Gastroesophageal sphincter (tissue), 4 donors: ENCODE measurements at regions not wholly inside any gene's neighbourhood (a gene's known extent, or its start where the extent isn't known, plus 50 kb on each side); places are given as distances from the start of the nearest gene placed in this dataset.
A peak's percentile ranks its signal among the peaks of the same experiment; 100 is the strongest.
"Not testable (repeated sequence)": the region's sequence is repeated elsewhere in the genome, so short reads cannot be mapped to it uniquely, and the experiment has no call there.

Experiments
- ATAC-seq: fragments of 150-250 bp; one replicate; pipeline ENCODE4 v1.9.1; 2016; ENCODE audit warnings: mild to moderate bottlenecking, moderate library complexity
- H3K27ac ChIP-seq, 4 donors: fragments of 200-600 bp; sonication (generic) in 3 of 4; 1 replicate in 3 of 4; 2 replicates in 1 of 4; pipeline ENCODE4 v1.5.1; 2016 to 2019
- H3K27me3 ChIP-seq: fragments of 200-600 bp; sonication (generic); one replicate; pipeline ENCODE4 v1.5.1; 2019
- H3K36me3 ChIP-seq, 2 donors: fragments of 200-600 bp; sonication (generic); one replicate each; pipeline ENCODE4 v1.5.1; 2019; ENCODE audit warnings: control low read depth in 1 of 2
- H3K4me1 ChIP-seq, 3 donors: fragments of 200-600 bp; sonication (generic); 1 replicate in 2 of 3; 2 replicates in 1 of 3; pipeline ENCODE4 v1.5.1; 2016 to 2019; ENCODE audit warnings: control low read depth in 2 of 3
- H3K4me3 ChIP-seq, 2 donors: fragments of 200-600 bp; sonication (generic); one replicate each; pipeline ENCODE4 v1.5.1; 2019; ENCODE audit warnings: mild to moderate bottlenecking in 1 of 2, moderate library complexity in 1 of 2
- H3K9me3 ChIP-seq, 3 donors: fragments of 200-600 bp; sonication (generic); one replicate each; pipeline ENCODE4 v1.5.1; 2017 to 2019; ENCODE audit warnings: control low read depth in 2 of 3
- CTCF ChIP-seq, 4 experiments: fragments of 200-600 bp in 2 of 4; fragments of 450-650 bp in 2 of 4; sonication (generic) in 1 of 4; IDR thresholded peaks; one replicate each; pipeline ENCODE4 v1.5.1; 2017 to 2019; ENCODE audit warnings: antibody characterized with exemption in 4 of 4, mild to moderate bottlenecking in 2 of 4, moderate library complexity in 2 of 4
- EP300 ChIP-seq: sonication (generic); formaldehyde crosslinking; IDR thresholded peaks from one replicate; pipeline ENCODE4 v1.6.1; 2017; ENCODE audit warnings: antibody characterized with exemption, mild to moderate bottlenecking
- POLR2A ChIP-seq, 2 donors: fragments of 450-650 bp; IDR thresholded peaks; one replicate each; pipeline ENCODE4 v1.6.1; 2017; ENCODE audit warnings: antibody characterized with exemption in 2 of 2, mild to moderate bottlenecking in 2 of 2, moderate library complexity in 1 of 2
- POLR2AphosphoS5 ChIP-seq: sonication (generic); formaldehyde crosslinking; IDR thresholded peaks from one replicate; pipeline ENCODE4 v1.6.1; 2017; ENCODE audit warnings: antibody characterized with exemption
- WGBS, 2 donors: methylation state at CpG; one replicate each; pipeline ENCODE4 v1.1.5; 2018; ENCODE audit warnings: low coverage in 1 of 2; 5-methylcytosine and 5-hydroxymethylcytosine counted together

GRCh38 chr5:18457255-18457654 lies 823.0 kb downstream of the TAF11L14 start:
- 84 to 88% methylated on average over 4 to 5 of the region's 5 CpGs for WGBS, 2 donors
- Histone ChIP-seq H3K4me1 (no peaks in the 10 kb centered on the region), H3K4me3 (no peak overlapping the region), H3K27me3 (peaks cover 4% of the 10 kb centered on the region), H3K9me3 (no peaks in the 10 kb centered on the region), H3K27ac (no peak overlapping the region), H3K36me3 (no peaks in the 10 kb centered on the region)
- TF ChIP-seq POLR2A (IDR thresholded peaks at IDR 0.05) = no peak
- no peak for TF ChIP-seq POLR2AphosphoS5
- TF ChIP-seq CTCF (IDR thresholded peaks at IDR 0.05) = no peak
- no peak for TF ChIP-seq EP300
- no peak for ATAC-seq

GRCh38 chr5:18461766-18462165 lies 827.5 kb downstream of the TAF11L14 start:
- 56 to 63% methylated on average over 1 of the region's 1 CpG for WGBS, 2 donors
- Histone ChIP-seq H3K4me1 (no peaks in the 10 kb centered on the region), H3K4me3 (no peak overlapping the region)

GRCh38 chr5:18465833-18466681 lies 831.8 kb downstream of the TAF11L14 start:
- H3K36me3 ChIP-seq = no peaks in the 10 kb centered on the region
- WGBS, 2 donors = 56% methylated on average over 10 to 11 of the region's 11 CpGs
- TF ChIP-seq EP300 (no peak), CTCF (IDR thresholded peaks at IDR 0.05) (peak in 2 of 4 experiments; percentile 13 to 53)
- H3K9me3 ChIP-seq = no peaks in the 10 kb centered on the region
- no peak for ATAC-seq
- no peaks in the 10 kb centered on the region for H3K4me1 ChIP-seq
- no peak overlapping the region for H3K4me3 ChIP-seq
- no peaks in the 10 kb centered on the region for H3K27me3 ChIP-seq
- no peak overlapping the region for H3K27ac ChIP-seq

More at GRCh38 chr5:18461766-18462165, 827.5 kb downstream of the TAF11L14 start:
- H3K27ac ChIP-seq = no peak overlapping the region
- H3K36me3 ChIP-seq = no peaks in the 10 kb centered on the region
- no peak for TF ChIP-seq EP300
- TF ChIP-seq POLR2AphosphoS5 = no peak
- TF ChIP-seq CTCF (IDR thresholded peaks at IDR 0.05) = no peak
- no peaks in the 10 kb centered on the region for H3K9me3 ChIP-seq
- no peak for ATAC-seq
- H3K27me3 ChIP-seq = no peaks in the 10 kb centered on the region

- no peak for ATAC-seq
- Histone ChIP-seq H3K9me3 (peaks cover 0 to 3% (median 0%) of the 10 kb centered on the region in 3 donors), H3K36me3 (no peaks in the 10 kb centered on the region), H3K4me1 (no peaks in the 10 kb centered on the region), H3K27me3 (no peaks in the 10 kb centered on the region), H3K4me3 (no peak overlapping the region), H3K27ac (no peak overlapping the region)
- WGBS, 2 donors = 40% methylated on average over 1 of the region's 1 CpG; no CpG with 5 or more reads in 1 of the 2 donors
- no peak for TF ChIP-seq POLR2A (IDR thresholded peaks at IDR 0.05)
- TF ChIP-seq EP300 = no peak
- TF ChIP-seq CTCF (IDR thresholded peaks at IDR 0.05) = no peak
- no peak for TF ChIP-seq POLR2AphosphoS5
Observed at GRCh38 chr5:18466731-18467130, 832.5 kb downstream of the TAF11L14 start.

- H3K27me3 ChIP-seq, ATAC-seq, H3K4me1 ChIP-seq, H3K9me3 ChIP-seq, H3K27ac ChIP-seq, H3K36me3 ChIP-seq, H3K4me3 ChIP-seq: not testable (repeated sequence)
- 97 to 100% methylated on average over 3 to 7 of the region's 15 CpGs for WGBS, 2 donors
Observed at GRCh38 chr5:18471791-18472190, 837.5 kb downstream of the TAF11L14 start.
